Esophagus muscularis mucosa (tissue), 4 donors: ENCODE measurements at regions not wholly inside any gene's neighbourhood (a gene's known extent, or its start where the extent isn't known, plus 50 kb on each side); places are given as distances from the start of the nearest gene placed in this dataset.

Experiments used
- CTCF ChIP-seq, 3 experiments: fragments of 200-600 bp in 2 of 3; fragments of 450-650 bp in 1 of 3; sonication (generic) in 2 of 3; IDR thresholded peaks; one replicate each; pipeline ENCODE4 v1.5.1; 2017 to 2019; ENCODE audit warnings: antibody characterized with exemption in 3 of 3, mild to moderate bottlenecking in 2 of 3, moderate library complexity in 1 of 3
- EP300 ChIP-seq: sonication (generic); formaldehyde crosslinking; IDR thresholded peaks from one replicate; pipeline ENCODE4 v1.6.1; 2017; ENCODE audit warnings: antibody characterized with exemption
- POLR2A ChIP-seq: fragments of 450-650 bp; IDR thresholded peaks from one replicate; pipeline ENCODE4 v1.6.1; 2017; ENCODE audit warnings: antibody characterized with exemption, moderate library complexity, mild to moderate bottlenecking, low read depth
- POLR2AphosphoS5 ChIP-seq, 2 donors: sonication (generic); formaldehyde crosslinking; IDR thresholded peaks; one replicate each; pipeline ENCODE4 v1.6.1; 2017; ENCODE audit warnings: antibody characterized with exemption in 2 of 2

- TF ChIP-seq CTCF (IDR thresholded peaks at IDR 0.05) (no peak), POLR2A (no peak), POLR2AphosphoS5 (IDR thresholded peaks at IDR 0.05) (no peak), EP300 (no peak)
Measured at GRCh38 chr9:115730845-115731244, 422.7 kb upstream of the PAPPA start.
